Uterus (tissue), 3 donors: ENCODE measurements at regions not wholly inside any gene's neighbourhood (a gene's known extent, or its start where the extent isn't known, plus 50 kb on each side); places are given as distances from the start of the nearest gene placed in this dataset.

Experiments used
- DNase-seq, 2 donors: peaks; one replicate each; pipeline ENCODE4 v3.0.0-alpha.2; 2019 to 2020
- H3K27ac ChIP-seq, 2 donors: fragments of 200-600 bp; sonication (generic); 1 replicate in 1 of 2; 2 replicates in 1 of 2; pipeline ENCODE4 v1.5.1; 2016 to 2018
- H3K27me3 ChIP-seq, 2 donors: fragments of 200-600 bp; sonication (generic); one replicate each; pipeline ENCODE4 v1.5.1; 2018 to 2019; ENCODE audit warnings: control low read depth in 1 of 2
- H3K36me3 ChIP-seq, 2 donors: fragments of 200-600 bp; sonication (generic); one replicate each; pipeline ENCODE4 v1.5.1; 2019; ENCODE audit warnings: control low read depth in 1 of 2
- H3K4me1 ChIP-seq, 2 donors: fragments of 200-600 bp; sonication (generic); one replicate each; pipeline ENCODE4 v1.5.1; 2018 to 2019; ENCODE audit warnings: control low read depth in 1 of 2
- H3K4me3 ChIP-seq, 2 donors: fragments of 200-600 bp; sonication (generic); 1 replicate in 1 of 2; 2 replicates in 1 of 2; pipeline ENCODE4 v1.5.1; 2018 to 2019; ENCODE audit warnings: mild to moderate bottlenecking in 1 of 2
- H3K9me3 ChIP-seq, 2 donors: fragments of 200-600 bp; sonication (generic); one replicate each; pipeline ENCODE4 v1.5.1; 2019; ENCODE audit warnings: control low read depth in 1 of 2
- POLR2A ChIP-seq, 2 donors: fragments of 450-650 bp; IDR thresholded peaks; one replicate each; pipeline ENCODE4 v1.6.1; 2016; ENCODE audit warnings: antibody characterized with exemption in 2 of 2, mild to moderate bottlenecking in 1 of 2, moderate library complexity in 1 of 2
- intact Hi-C: fragments of 100-400 bp; cut with DNase I; formaldehyde crosslinking; loops from one replicate; pipeline ENCODE4 v1.15.1; 2023; ENCODE audit warnings: low total_unique reads
- TF ChIP-seq, protein P1 (sequence below), 4 experiments: fragments of 200-600 bp in 2 of 4; fragments of 450-650 bp in 2 of 4; sonication (generic) in 2 of 4; IDR thresholded peaks; one replicate each; pipeline ENCODE4 v1.5.1; 2016 to 2019; ENCODE audit warnings: antibody characterized with exemption in 4 of 4, mild to moderate bottlenecking in 2 of 4, moderate library complexity in 1 of 4
- donor health status: DM: yes; HTN: yes; CAD: no.

DNA sequence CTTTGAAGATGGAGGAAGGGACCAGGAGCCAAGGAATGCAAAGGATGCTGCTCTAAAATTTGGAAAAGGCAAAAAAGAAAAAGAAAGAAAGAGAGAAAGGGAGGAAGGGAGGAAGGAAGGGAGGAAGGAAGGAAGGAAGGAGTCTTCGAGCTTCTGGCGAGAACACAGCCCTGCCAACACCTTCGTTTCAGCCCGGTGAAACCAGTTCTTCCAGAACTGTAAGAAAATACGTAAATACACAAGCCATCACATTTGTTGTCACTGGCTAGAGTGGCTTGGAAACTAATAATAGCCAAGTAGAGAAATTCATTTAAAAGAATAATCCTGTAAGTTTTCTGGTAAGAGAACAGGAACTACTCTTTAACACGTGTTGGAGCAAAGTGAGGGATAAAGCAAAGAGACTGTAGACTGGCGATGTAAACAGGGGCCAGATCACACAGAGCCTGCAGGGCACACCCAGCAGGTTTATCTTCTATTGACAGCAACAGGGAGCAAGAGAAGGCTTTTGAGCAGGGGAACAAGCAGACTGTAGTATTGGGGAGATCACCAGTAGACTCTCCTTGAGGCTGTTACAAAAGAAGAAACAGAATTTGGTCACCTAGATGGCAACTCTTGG lies 188.7 kb upstream of the MPHOSPH6 start:
- no peak for TF ChIP-seq POLR2A (IDR thresholded peaks at IDR 0.05)
- TF ChIP-seq, protein P1, sequence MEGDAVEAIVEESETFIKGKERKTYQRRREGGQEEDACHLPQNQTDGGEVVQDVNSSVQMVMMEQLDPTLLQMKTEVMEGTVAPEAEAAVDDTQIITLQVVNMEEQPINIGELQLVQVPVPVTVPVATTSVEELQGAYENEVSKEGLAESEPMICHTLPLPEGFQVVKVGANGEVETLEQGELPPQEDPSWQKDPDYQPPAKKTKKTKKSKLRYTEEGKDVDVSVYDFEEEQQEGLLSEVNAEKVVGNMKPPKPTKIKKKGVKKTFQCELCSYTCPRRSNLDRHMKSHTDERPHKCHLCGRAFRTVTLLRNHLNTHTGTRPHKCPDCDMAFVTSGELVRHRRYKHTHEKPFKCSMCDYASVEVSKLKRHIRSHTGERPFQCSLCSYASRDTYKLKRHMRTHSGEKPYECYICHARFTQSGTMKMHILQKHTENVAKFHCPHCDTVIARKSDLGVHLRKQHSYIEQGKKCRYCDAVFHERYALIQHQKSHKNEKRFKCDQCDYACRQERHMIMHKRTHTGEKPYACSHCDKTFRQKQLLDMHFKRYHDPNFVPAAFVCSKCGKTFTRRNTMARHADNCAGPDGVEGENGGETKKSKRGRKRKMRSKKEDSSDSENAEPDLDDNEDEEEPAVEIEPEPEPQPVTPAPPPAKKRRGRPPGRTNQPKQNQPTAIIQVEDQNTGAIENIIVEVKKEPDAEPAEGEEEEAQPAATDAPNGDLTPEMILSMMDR (IDR thresholded peaks at IDR 0.05), result no peak
- Histone ChIP-seq H3K27ac (no peak overlapping the region), H3K4me3 (no peak overlapping the region)

DNA sequence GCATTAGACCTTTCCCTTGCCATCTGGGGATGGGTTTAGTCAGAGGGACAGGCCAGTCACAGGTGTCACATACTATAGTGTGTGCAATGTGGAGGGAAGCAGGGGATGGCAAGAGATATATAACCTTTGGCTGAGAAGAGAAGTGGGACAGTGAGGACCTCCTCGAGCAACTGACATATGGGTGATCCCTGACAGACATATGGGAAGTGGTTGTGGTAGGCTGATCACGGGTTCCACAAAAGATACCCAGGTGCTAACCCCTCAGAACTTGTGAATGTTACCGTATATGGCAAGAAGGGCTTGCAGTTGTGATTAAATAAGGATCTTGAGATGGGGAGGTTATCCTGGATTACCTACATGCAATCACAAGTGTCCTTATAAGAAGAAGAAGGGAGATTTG lies 188.1 kb upstream of the MPHOSPH6 start:
- Histone ChIP-seq H3K9me3 (no peaks in the 10 kb centered on the region), H3K4me1 (no peaks in the 10 kb centered on the region), H3K27ac (no peak overlapping the region), H3K27me3 (peaks cover 0 to 2% of the 10 kb centered on the region in 2 donors), H3K36me3 (no peaks in the 10 kb centered on the region), H3K4me3 (no peak overlapping the region)
- DNase-seq, result no peak
- TF ChIP-seq, protein P1 (IDR thresholded peaks at IDR 0.05), result no peak
- TF ChIP-seq POLR2A (IDR thresholded peaks at IDR 0.05), result no peak
- intact Hi-C loops, result no loop called here

More for the DNA sequence above, 188.7 kb upstream of the MPHOSPH6 start:
- peaks cover 0 to 2% of the 10 kb centered on the region in 2 donors for H3K27me3 ChIP-seq
- H3K4me1 ChIP-seq, result no peaks in the 10 kb centered on the region
- H3K9me3 ChIP-seq, result no peaks in the 10 kb centered on the region
- H3K36me3 ChIP-seq, result no peaks in the 10 kb centered on the region
- intact Hi-C loops, result no loop called here
- no peak for DNase-seq

DNA sequence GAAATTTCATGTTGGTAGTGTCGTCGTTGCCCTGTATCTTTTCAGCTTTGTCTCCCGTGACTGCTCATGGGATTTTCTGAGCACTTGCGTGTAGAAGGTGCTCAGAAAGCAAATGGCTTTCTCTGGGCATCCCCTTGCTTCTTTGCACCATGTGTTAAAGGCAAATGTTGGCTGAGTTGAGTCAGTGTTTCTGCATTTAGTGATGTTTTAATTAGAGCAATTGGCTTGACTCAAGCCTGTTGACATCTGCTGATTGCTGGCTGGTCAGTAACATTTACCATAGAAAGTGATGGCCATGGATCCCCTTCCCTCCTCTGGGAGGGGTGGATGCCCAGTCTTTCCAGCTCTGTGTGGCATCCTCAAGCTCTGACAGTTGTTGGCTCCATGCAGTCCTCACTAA lies 187.2 kb upstream of the MPHOSPH6 start:
- no peaks in the 10 kb centered on the region for H3K9me3 ChIP-seq

DNA sequence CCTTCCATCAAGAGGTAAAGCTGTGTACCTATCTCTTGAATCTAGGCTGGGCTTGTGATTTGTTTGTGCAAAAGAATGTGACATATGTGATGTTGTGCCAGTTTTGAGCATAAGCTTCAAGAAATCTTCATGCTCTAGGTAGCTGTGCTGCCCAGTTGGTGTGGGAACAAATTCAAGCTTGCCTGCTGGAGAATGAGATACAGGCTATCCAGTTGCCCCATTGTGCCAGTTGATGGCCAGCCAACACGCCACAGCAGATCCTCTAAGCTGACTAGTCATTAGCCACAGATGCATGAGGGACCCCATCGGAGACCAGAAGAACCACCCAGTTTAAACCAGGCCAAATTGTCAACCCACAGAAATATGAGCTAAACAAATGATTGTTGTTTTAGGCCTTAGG lies 180.5 kb upstream of the MPHOSPH6 start:
- intact Hi-C loops, result no loop called here
- Histone ChIP-seq H3K9me3 (no peaks in the 10 kb centered on the region), H3K27me3 (no peaks in the 10 kb centered on the region), H3K27ac (no peak overlapping the region), H3K4me1 (no peaks in the 10 kb centered on the region), H3K4me3 (no peak overlapping the region), H3K36me3 (no peaks in the 10 kb centered on the region)
- TF ChIP-seq POLR2A (IDR thresholded peaks at IDR 0.05), result no peak
- TF ChIP-seq, protein P1 (IDR thresholded peaks at IDR 0.05), result no peak
- DNase-seq, result no peak

More for the DNA sequence above, 187.2 kb upstream of the MPHOSPH6 start:
- Histone ChIP-seq H3K27ac (no peak overlapping the region), H3K4me3 (no peak overlapping the region), H3K36me3 (no peaks in the 10 kb centered on the region), H3K4me1 (no peaks in the 10 kb centered on the region), H3K27me3 (peaks cover 0 to 2% of the 10 kb centered on the region in 2 donors)
- TF ChIP-seq, protein P1 (IDR thresholded peaks at IDR 0.05), result no peak
- TF ChIP-seq POLR2A (IDR thresholded peaks at IDR 0.05), result no peak
- intact Hi-C loops, result no loop called here
- no peak for DNase-seq

DNA sequence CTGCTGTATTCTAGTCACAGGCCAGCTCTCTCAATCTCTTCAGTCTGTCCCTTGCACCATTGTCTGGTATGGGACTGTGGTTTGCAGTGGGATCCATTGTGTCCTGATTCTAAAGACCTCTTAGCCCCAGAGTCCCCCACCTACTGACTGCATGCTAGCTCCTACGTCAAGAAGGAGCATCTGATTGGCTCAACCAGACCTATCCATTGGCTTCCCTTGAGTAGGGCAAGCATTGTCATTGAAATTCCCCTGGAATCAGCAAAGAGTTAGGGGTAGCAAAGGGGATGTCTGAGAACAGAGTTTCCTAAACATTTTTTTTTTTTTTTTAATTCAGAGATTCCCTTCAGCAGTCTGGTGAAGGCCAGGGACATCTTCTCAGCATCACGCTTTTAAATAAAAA lies 175.3 kb upstream of the MPHOSPH6 start:
- Histone ChIP-seq H3K27me3 (no peaks in the 10 kb centered on the region), H3K4me1 (no peaks in the 10 kb centered on the region), H3K9me3 (no peaks in the 10 kb centered on the region), H3K27ac (no peak overlapping the region), H3K36me3 (no peaks in the 10 kb centered on the region), H3K4me3 (no peak overlapping the region)
- DNase-seq, result no peak
- TF ChIP-seq POLR2A (IDR thresholded peaks at IDR 0.05), result no peak
- TF ChIP-seq, protein P1 (IDR thresholded peaks at IDR 0.05), result no peak
- intact Hi-C loops, result no loop called here
